NCI-H82 treated with DMSO at 0.1 percent for 48 hours (cell line): ENCODE measurements at regions not wholly inside any gene's neighbourhood (a gene's known extent, or its start where the extent isn't known, plus 50 kb on each side); places are given as distances from the start of the nearest gene placed in this dataset.

Experiments used
- DNase-seq: peaks from one replicate; lab custom pipeline; 2025; ENCODE audit not compliant: unreplicated experiment; lab: John Stamatoyannopoulos, UW

GRCh38 chr3:67286586-67286985, 288.5 kb downstream of the KBTBD8 start:
- DNase-seq: no peak

GRCh38 chr3:67288466-67289106, 290.5 kb downstream of the KBTBD8 start:
- no peak for DNase-seq

GRCh38 chr3:67289626-67290025, 291.5 kb downstream of the KBTBD8 start:
- no peak for DNase-seq

- DNase-seq: no peak
Observed at GRCh38 chr3:67290438-67290837, 292.3 kb downstream of the KBTBD8 start.

GRCh38 chr3:67291287-67292252, 293.5 kb downstream of the KBTBD8 start:
- DNase-seq: no peak

- DNase-seq: no peak
Observed at GRCh38 chr3:67292356-67293121, 294.4 kb downstream of the KBTBD8 start.

- DNase-seq: no peak
Observed at GRCh38 chr3:67294341-67294740, 296.2 kb downstream of the KBTBD8 start.

- DNase-seq: no peak
Observed at GRCh38 chr3:67296039-67296892, 298.2 kb downstream of the KBTBD8 start.

GRCh38 chr3:67297715-67298475, 299.8 kb downstream of the KBTBD8 start:
- no peak for DNase-seq

- no peak for DNase-seq
Observed at GRCh38 chr3:67301556-67301955, 303.4 kb downstream of the KBTBD8 start.

- DNase-seq: no peak
Observed at GRCh38 chr3:67302489-67302888, 304.4 kb downstream of the KBTBD8 start.

- no peak for DNase-seq
Observed at GRCh38 chr3:67305160-67305559, 307.1 kb downstream of the KBTBD8 start.

- no peak for DNase-seq
Observed at GRCh38 chr3:67305922-67306321, 307.8 kb downstream of the KBTBD8 start.

GRCh38 chr3:67311440-67311839, 313.3 kb downstream of the KBTBD8 start:
- no peak for DNase-seq

GRCh38 chr3:67312155-67312554, 314.0 kb downstream of the KBTBD8 start:
- DNase-seq: no peak

GRCh38 chr3:67318162-67318561, 320.1 kb downstream of the KBTBD8 start:
- no peak for DNase-seq

- DNase-seq: no peak
Observed at GRCh38 chr3:67324554-67324953, 326.4 kb downstream of the KBTBD8 start.
